Trophoblast cell (in vitro differentiated cells and primary cell): ENCODE measurements at regions not wholly inside any gene's neighbourhood (a gene's known extent, or its start where the extent isn't known, plus 50 kb on each side); places are given as distances from the start of the nearest gene placed in this dataset.
A peak's percentile ranks its signal among the peaks of the same experiment; 100 is the strongest.

Source experiments
- DNase-seq, 2 donors: peaks; one replicate each; pipeline ENCODE4 v3.0.0-alpha.2; 2016
- H2AFZ ChIP-seq: 2 replicates; pipeline ENCODE4 v1.6.1; 2013; ENCODE audit warnings: low read length, moderate library complexity, mild to moderate bottlenecking; ENCODE audit not compliant: insufficient read depth, poor library complexity
- H2AK5ac ChIP-seq: 2 replicates; pipeline ENCODE4 v1.6.1; 2013; ENCODE audit warnings: mild to moderate bottlenecking, low read length
- H2BK120ac ChIP-seq: 2 replicates; pipeline ENCODE4 v1.6.1; 2013; ENCODE audit warnings: low read length, mild to moderate bottlenecking, moderate library complexity; ENCODE audit not compliant: insufficient read depth, poor library complexity
- H2BK12ac ChIP-seq: 2 replicates; pipeline ENCODE4 v1.6.1; 2013; ENCODE audit warnings: mild to moderate bottlenecking, low read length, moderate library complexity
- H2BK5ac ChIP-seq: 2 replicates; pipeline ENCODE4 v1.6.1; 2013; ENCODE audit warnings: low read length, low read depth, moderate library complexity, mild to moderate bottlenecking; ENCODE audit not compliant: poor library complexity
- H3K14ac ChIP-seq: 2 replicates; pipeline ENCODE4 v1.6.1; 2013; ENCODE audit warnings: mild to moderate bottlenecking, low read length
- H3K18ac ChIP-seq: 2 replicates; pipeline ENCODE4 v1.6.1; 2013; ENCODE audit warnings: mild to moderate bottlenecking, low read length
- H3K23ac ChIP-seq: 2 replicates; pipeline ENCODE4 v1.6.1; 2013; ENCODE audit warnings: low read length
- H3K27ac ChIP-seq: 2 replicates; pipeline ENCODE4 v1.5.1; 2013; ENCODE audit warnings: low read depth, mild to moderate bottlenecking, inconsistent platforms, low read length, moderate library complexity
- H3K27me3 ChIP-seq: 2 replicates; pipeline ENCODE4 v1.6.1; 2013; ENCODE audit warnings: inconsistent platforms, mild to moderate bottlenecking, low read length, moderate library complexity; ENCODE audit not compliant: insufficient read depth
- H3K36me3 ChIP-seq, 2 experiments: 1 replicate in 1 of 2; 2 replicates in 1 of 2; pipeline ENCODE4 v1.6.1; 2013; ENCODE audit warnings: low read length in 2 of 2, mild to moderate bottlenecking in 2 of 2, moderate library complexity in 1 of 2; ENCODE audit not compliant: insufficient read depth in 2 of 2, control insufficient read depth in 1 of 2
- H3K4ac ChIP-seq: 2 replicates; pipeline ENCODE4 v1.6.1; 2013; ENCODE audit warnings: low read depth, mild to moderate bottlenecking, low read length, moderate library complexity
- H3K4me1 ChIP-seq, 2 experiments: 1 replicate in 1 of 2; 2 replicates in 1 of 2; pipeline ENCODE4 v1.6.1; 2013; ENCODE audit warnings: low read length in 2 of 2, mild to moderate bottlenecking in 2 of 2, moderate library complexity in 1 of 2; ENCODE audit not compliant: insufficient read depth in 2 of 2, control insufficient read depth in 1 of 2
- H3K4me2 ChIP-seq: 2 replicates; pipeline ENCODE4 v1.6.1; 2013; ENCODE audit warnings: inconsistent platforms, mild to moderate bottlenecking, low read length, moderate library complexity
- H3K4me3 ChIP-seq: 2 replicates; pipeline ENCODE4 v1.5.1; 2013; ENCODE audit warnings: mild to moderate bottlenecking, low read depth, low read length, inconsistent platforms
- H3K79me1 ChIP-seq: one replicate; pipeline ENCODE4 v1.6.1; 2013; ENCODE audit warnings: low read length
- H3K79me2 ChIP-seq: 2 replicates; pipeline ENCODE4 v1.6.1; 2013; ENCODE audit warnings: low read length, mild to moderate bottlenecking; ENCODE audit not compliant: control insufficient read depth, insufficient read depth, poor library complexity
- H3K9ac ChIP-seq: 2 replicates; pipeline ENCODE4 v1.6.1; 2013; ENCODE audit warnings: mild to moderate bottlenecking, low read length
- H3K9me3 ChIP-seq: 2 replicates; pipeline ENCODE4 v1.6.1; 2013; ENCODE audit warnings: low read depth, mild to moderate bottlenecking, control low read depth, inconsistent platforms, low read length; ENCODE audit not compliant: insufficient read depth
- H4K12ac ChIP-seq: 2 replicates; pipeline ENCODE4 v1.6.1; 2013; ENCODE audit warnings: low read depth, mild to moderate bottlenecking, low read length, moderate library complexity
- H4K8ac ChIP-seq: 2 replicates; pipeline ENCODE4 v1.6.1; 2013; ENCODE audit warnings: low read depth, mild to moderate bottlenecking, low read length, moderate library complexity
- H4K91ac ChIP-seq: one replicate; pipeline ENCODE4 v1.6.1; 2013; ENCODE audit warnings: low read depth, mild to moderate bottlenecking, low read length, moderate library complexity
- WGBS: extraction: QIAGEN DNeasy Blood & Tissue Kit; methylation state at CpG from one replicate; pipeline ENCODE4 v1.1.7; 2013; ENCODE audit warnings: missing lambda C conversion rate; ENCODE audit not compliant: insufficient read length, insufficient coverage; ENCODE audit errors: extremely low coverage; 5-methylcytosine and 5-hydroxymethylcytosine counted together

DNA sequence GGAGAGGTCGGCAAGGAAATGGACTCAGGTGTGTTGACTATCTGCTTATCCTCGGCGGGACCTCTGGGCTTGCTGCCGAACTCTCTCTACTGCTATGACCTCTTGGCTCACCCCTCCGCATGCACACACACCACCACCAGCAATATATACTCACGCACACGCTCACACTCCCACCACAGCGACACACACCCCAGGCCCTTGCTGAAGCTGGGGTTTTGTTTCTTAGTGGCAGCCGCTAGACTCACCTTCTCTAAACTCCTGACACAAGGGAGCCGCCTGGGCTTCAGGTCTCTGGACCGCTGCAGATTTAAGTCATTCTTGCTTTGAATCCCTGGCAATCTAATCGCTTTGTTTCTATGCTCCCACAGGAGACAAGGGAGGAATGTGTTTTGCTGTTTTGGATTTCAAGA lies 59.4 kb upstream of the BACH2 start:
- H4K91ac ChIP-seq: no peak overlapping the region

DNA sequence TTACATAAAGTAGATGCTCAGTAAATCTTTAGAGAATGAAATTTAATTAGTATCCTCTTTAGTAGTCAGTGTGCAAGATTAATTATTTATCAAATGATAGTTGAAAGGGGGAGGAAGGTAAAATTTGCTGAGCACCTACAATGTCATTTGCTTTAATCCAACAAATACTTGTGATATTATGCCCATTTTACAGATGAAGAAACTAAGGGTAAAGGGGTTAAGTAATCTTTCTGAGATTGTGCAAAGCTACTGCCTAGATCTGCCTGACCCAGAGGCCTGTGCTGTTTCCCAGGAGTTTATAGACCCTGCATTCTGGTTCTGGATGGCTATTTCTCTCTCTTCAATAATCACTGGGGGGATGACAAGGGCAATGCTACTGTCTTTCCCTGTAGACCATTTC lies 58.3 kb upstream of the BACH2 start:
- H3K27ac ChIP-seq: no peak overlapping the region
- H4K12ac ChIP-seq: no peak overlapping the region
- no peaks in the 10 kb centered on the region for H3K79me1 ChIP-seq
- H3K4me2 ChIP-seq: no peak overlapping the region
- H3K9ac ChIP-seq: no peak overlapping the region
- H3K4ac ChIP-seq: no peak overlapping the region
- no peak overlapping the region for H2AK5ac ChIP-seq
- H3K9me3 ChIP-seq: no peaks in the 10 kb centered on the region
- H4K8ac ChIP-seq: no peak overlapping the region
- H3K36me3 ChIP-seq: no peaks in the 10 kb centered on the region
- H2BK12ac ChIP-seq: no peak overlapping the region
- no peak overlapping the region for H2BK120ac ChIP-seq
- H3K18ac ChIP-seq: no peak overlapping the region
- no peak overlapping the region for H3K23ac ChIP-seq
- H3K27me3 ChIP-seq: no peaks in the 10 kb centered on the region
- peaks cover 3% of the 10 kb centered on the region in 2 experiments for H3K4me1 ChIP-seq
- no peak overlapping the region for H4K91ac ChIP-seq
- no peak overlapping the region for H3K4me3 ChIP-seq
- H2AFZ ChIP-seq: no peak overlapping the region
- no peak for DNase-seq
- no peak overlapping the region for H3K14ac ChIP-seq
- no peak overlapping the region for H2BK5ac ChIP-seq
- H3K79me2 ChIP-seq: no peaks in the 10 kb centered on the region

More for the DNA sequence above, 59.4 kb upstream of the BACH2 start:
- no peak for DNase-seq
- Histone ChIP-seq H3K9ac (no peak overlapping the region), H3K79me2 (no peaks in the 10 kb centered on the region), H3K27ac (no peak overlapping the region), H3K23ac (no peak overlapping the region), H2AFZ (no peak overlapping the region), H3K4me2 (no peak overlapping the region), H2BK12ac (no peak overlapping the region), H3K4ac (no peak overlapping the region), H3K14ac (no peak overlapping the region), H4K8ac (no peak overlapping the region), H4K12ac (peak overlapping the region; percentile 61), H2AK5ac (no peak overlapping the region), H3K27me3 (no peaks in the 10 kb centered on the region), H2BK120ac (no peak overlapping the region), H3K4me3 (no peak overlapping the region), H3K36me3 (no peaks in the 10 kb centered on the region), H3K9me3 (no peaks in the 10 kb centered on the region), H3K79me1 (no peaks in the 10 kb centered on the region), H2BK5ac (no peak overlapping the region), H3K18ac (no peak overlapping the region), H3K4me1 (peaks cover 2 to 3% of the 10 kb centered on the region in 2 experiments)
- whole genome bisulfite sequencing: no CpG with 5 or more reads among the region's 12 CpGs

DNA sequence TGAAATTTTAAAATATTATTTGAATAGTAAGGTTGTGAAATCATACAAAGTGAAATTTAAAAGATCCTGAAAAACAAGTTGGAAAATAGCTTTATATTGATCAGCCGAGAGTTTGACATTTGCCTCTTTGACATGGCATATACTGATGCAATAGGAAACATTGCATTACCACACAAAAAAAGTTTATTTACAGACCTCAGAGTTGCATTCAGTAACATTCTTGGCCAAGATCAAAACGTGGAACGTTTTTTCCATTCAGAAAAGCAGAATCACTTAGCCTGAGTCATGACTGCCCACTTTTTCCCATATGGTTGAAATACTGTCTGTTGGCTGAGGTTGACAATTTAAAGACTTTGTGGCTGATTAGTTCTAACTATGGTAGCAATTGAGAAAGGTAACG lies 55.1 kb upstream of the BACH2 start:
- H4K12ac ChIP-seq: no peak overlapping the region
- H3K4me1 ChIP-seq: peaks cover 3% of the 10 kb centered on the region in 2 experiments
- H3K36me3 ChIP-seq: no peaks in the 10 kb centered on the region
- no peak overlapping the region for H3K9ac ChIP-seq
- H3K4me2 ChIP-seq: no peak overlapping the region
- no peaks in the 10 kb centered on the region for H3K27me3 ChIP-seq
- no peaks in the 10 kb centered on the region for H3K79me2 ChIP-seq
- no peaks in the 10 kb centered on the region for H3K79me1 ChIP-seq
- no peak overlapping the region for H2BK120ac ChIP-seq
- H3K4me3 ChIP-seq: no peak overlapping the region
- peak in 1 of 2 donors; percentile 34 for DNase-seq
- no peak overlapping the region for H3K18ac ChIP-seq
- H2AFZ ChIP-seq: no peak overlapping the region
- WGBS: no CpG with 5 or more reads among the region's 4 CpGs
- H2AK5ac ChIP-seq: no peak overlapping the region
- no peak overlapping the region for H4K8ac ChIP-seq
- H4K91ac ChIP-seq: no peak overlapping the region
- H3K14ac ChIP-seq: no peak overlapping the region
- no peaks in the 10 kb centered on the region for H3K9me3 ChIP-seq
- H2BK12ac ChIP-seq: no peak overlapping the region
- H3K4ac ChIP-seq: no peak overlapping the region
- no peak overlapping the region for H2BK5ac ChIP-seq
- no peak overlapping the region for H3K27ac ChIP-seq
- H3K23ac ChIP-seq: no peak overlapping the region

DNA sequence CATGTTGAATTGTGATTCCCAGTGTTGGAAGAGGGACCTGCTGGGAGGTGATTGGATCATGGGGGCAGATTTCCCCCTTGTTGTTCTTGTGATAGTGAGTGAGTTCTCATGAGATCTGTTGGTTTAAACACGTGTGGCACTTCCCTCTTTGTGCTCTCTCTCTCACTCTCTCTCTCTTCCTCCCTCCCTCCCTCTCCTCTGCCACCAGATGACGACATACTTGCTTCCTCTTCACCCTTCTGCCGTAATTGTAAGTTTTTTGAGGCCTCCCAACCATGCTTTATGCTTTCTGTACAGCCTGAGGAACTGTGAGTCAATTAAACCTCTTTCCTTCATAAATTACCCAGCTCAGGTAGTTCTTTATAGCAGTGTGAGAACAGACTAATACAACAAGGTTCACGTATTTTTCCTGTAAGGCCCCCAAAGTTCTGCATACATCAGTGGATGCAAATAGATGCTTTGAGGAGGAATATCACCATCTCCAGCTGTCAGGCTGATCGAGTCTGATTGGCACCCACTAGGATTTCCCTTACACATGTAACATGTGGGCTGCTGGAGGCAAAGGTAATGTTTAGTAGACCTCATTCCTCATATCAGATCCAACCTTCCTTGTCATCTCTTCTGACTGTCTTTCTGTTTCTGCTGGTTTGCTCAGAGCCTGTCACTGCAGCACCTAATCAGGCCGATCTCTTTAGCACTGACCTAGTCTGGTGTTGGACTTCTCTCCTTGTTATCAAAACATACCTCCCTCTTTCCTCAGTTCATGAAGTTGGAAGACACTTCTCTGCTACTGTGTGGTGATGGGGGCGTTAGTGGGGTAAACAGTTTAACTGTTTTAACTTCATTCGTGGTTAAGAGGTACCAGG lies 54.3 kb upstream of the BACH2 start:
- Histone ChIP-seq H3K79me1 (no peaks in the 10 kb centered on the region), H3K27ac (no peak overlapping the region), H3K4me3 (no peak overlapping the region), H3K79me2 (no peaks in the 10 kb centered on the region), H4K91ac (no peak overlapping the region), H2BK120ac (no peak overlapping the region), H4K12ac (no peak overlapping the region), H2BK5ac (no peak overlapping the region), H3K36me3 (no peaks in the 10 kb centered on the region), H3K4ac (no peak overlapping the region), H3K27me3 (no peaks in the 10 kb centered on the region), H2AFZ (no peak overlapping the region), H3K9ac (no peak overlapping the region), H3K23ac (no peak overlapping the region), H4K8ac (no peak overlapping the region), H3K14ac (no peak overlapping the region), H3K4me2 (no peak overlapping the region), H3K18ac (no peak overlapping the region), H2AK5ac (no peak overlapping the region), H3K4me1 (peaks cover 2% of the 10 kb centered on the region in 2 experiments), H3K9me3 (no peaks in the 10 kb centered on the region), H2BK12ac (no peak overlapping the region)
- DNase-seq: peak; percentile 28 to 68
- no CpG with 5 or more reads among the region's 8 CpGs for WGBS
